CD4-positive, alpha-beta T cell treated with Interleukin-6 for 4 hours (primary cell): ENCODE measurements at regions not wholly inside any gene's neighbourhood (a gene's known extent, or its start where the extent isn't known, plus 50 kb on each side); places are given as distances from the start of the nearest gene placed in this dataset.
"Not testable (repeated sequence)": the region's sequence is repeated elsewhere in the genome, so short reads cannot be mapped to it uniquely, and the experiment has no call there.

Experiments
- DNase-seq: peaks from one replicate; pipeline ENCODE4 v3.0.0-alpha.2; 2020; ENCODE audit warnings: mixed read lengths

- not testable (repeated sequence) for DNase-seq
These were observed 85.3 kb upstream of the ADCY2 start for GRCh38 chr5:7310656-7311055.

GRCh38 chr5:7315118-7315517 lies 80.8 kb upstream of the ADCY2 start:
- no peak for DNase-seq

DNA sequence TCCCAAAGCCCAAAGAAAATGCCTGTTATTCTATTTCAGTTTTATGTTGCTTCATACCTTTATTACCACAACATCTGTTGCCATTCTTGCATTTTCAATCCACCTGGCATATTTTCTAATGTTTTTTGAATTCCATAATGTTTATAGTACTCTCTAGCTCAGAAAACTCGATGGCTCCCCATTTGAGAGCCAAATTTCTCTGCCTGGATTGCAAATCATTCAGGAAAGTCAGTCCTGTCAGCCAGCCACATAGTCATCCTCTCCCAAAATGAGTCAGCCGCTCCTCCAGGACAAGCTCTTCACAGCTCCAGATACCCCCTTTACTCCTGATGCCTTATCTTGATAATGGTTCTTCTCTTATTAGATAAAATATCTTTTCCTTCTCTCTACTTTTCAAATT lies 78.2 kb upstream of the ADCY2 start:
- DNase-seq: no peak

DNA sequence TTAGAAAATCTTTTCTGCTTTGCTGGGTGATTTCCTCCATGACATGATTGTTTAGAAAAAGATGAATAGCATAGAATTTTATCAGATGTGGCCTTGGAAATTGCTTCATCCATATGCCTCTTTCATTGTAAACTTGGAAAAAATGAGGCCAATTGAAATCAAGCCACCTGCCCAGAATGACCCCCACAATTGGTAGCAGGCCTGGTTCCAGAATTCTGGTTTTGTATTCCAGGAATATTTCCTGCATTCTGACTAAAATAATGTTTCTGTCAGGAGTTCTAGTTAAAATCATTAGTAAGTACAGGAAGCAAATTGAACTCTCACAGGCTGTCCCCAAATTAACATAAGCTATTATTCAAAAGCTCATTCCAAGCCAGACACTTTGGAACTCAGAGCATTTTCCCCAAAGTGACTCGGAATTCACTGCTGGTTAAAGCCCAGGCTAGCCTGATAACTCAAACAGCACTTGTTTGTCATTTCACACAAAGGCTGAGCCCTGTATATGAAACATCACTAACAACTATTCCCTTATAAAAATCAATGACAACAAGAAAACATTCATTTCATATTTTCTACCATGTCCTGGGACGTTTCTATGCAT lies 75.1 kb upstream of the ADCY2 start:
- no peak for DNase-seq

DNA sequence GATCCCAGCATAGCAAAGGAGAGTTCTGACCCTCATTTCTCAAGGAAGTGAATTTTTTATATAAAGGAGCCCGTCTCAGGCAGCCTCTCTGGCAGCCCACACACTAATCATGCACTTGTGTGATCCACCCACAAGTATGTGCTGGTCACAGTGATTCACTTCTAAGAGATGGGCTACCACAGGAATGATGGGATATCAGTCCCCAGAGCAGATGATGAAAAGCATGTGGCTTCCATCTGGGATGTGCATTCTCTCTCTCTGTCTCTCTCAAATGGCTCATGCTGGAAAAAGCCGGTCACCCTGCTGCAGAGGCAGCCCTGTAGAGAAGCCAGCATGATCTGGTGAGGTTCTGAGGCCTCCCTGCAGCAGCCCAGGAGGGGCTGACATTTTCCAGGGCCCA lies 74.2 kb upstream of the ADCY2 start:
- DNase-seq: no peak

DNA sequence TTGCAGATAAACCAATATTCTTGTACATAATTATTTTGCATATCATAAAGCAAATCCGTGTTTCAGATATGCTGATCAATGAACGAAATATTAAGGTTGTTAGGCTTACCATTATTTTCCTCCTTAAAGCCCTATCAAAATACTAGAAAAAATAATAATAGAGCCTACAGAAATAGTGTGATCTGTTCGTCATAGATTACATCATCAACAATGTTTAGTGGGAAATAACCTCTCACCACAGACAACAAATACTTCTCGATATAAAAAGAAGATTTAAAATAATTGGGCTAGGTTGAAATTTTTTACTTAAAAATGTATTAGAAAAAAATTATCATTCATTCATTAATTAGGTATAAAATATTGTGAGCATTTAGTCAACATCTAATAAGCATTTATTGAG lies 71.0 kb upstream of the ADCY2 start:
- no peak for DNase-seq

DNA sequence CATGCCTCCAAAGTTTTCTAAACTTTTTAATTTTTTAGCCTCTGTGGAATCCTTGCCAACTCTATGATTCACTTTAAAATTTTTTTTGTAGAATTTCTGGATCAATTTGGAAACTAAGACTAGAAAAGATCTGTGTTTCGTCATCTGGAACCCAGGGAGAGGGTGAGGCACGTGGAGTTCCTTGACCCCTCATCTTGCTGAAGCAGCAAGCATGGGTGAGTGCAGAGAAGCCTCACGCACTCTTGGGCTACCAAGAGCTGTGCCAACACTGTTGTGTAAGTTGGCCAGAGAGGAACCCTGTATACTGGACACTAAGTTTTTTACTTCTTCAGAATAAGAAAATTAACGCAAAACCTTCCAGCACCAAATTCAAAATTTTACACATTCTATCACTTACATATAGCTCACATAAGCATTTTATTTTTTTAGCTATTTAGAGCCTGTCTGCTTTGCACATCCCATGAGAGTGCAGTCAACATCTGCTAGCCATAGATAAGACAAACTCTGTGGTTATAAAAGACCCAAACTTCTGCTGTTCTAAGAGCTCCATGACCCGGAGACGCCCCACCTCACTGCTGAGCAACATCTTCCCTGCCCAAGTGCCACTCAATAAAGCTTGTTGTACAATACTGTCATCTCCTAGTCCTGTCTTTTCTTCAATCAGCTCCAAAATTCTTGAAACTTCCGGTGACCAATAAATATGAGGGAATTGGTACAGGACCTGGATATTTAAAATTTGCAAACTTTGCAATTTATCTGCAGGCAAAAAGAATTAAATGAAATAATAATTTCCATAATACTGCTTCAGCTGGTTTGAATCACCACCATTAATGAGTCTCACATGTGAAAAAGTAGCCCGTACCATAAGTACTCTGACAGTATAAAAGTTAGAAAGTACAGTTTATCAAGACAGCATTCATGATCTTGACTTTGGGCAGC lies 69.7 kb upstream of the ADCY2 start:
- DNase-seq: no peak

GRCh38 chr5:7329141-7329540 lies 66.8 kb upstream of the ADCY2 start:
- no peak for DNase-seq

- no peak for DNase-seq
These were observed 66.2 kb upstream of the ADCY2 start for GRCh38 chr5:7329712-7330111.

GRCh38 chr5:7330256-7330655 lies 65.7 kb upstream of the ADCY2 start:
- DNase-seq: no peak

DNA sequence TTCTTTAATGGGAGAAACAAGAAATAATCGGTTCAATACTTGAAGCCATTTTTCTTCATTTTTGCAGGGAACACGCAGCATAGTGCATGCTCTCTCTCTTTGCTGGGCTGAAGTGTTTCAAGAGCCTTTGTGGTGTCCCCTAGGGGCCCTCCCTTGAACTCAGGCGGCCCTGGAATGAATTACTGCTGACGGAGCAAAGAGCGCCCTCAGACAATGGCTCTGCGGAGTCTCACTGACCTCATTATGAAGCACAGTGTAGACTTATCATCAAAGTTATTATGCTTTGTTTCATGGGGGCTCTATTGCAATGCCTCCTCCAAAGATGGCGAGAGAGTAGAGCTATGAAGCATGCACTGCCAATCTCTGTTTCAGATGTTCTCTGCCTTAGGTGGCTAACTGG lies 64.8 kb upstream of the ADCY2 start:
- no peak for DNase-seq
